HG02678 (cell line): ENCODE measurements at regions not wholly inside any gene's neighbourhood (a gene's known extent, or its start where the extent isn't known, plus 50 kb on each side); places are given as distances from the start of the nearest gene placed in this dataset.
"Not testable (repeated sequence)": the region's sequence is repeated elsewhere in the genome, so short reads cannot be mapped to it uniquely, and the experiment has no call there.

Experiments
- ATAC-seq: cut with Tn5 transposase; IDR thresholded peaks from one replicate; pipeline ENCODE4 v1.9.1; 2021; ENCODE audit warnings: mild to moderate bottlenecking, moderate library complexity; ENCODE audit not compliant: unreplicated experiment

DNA sequence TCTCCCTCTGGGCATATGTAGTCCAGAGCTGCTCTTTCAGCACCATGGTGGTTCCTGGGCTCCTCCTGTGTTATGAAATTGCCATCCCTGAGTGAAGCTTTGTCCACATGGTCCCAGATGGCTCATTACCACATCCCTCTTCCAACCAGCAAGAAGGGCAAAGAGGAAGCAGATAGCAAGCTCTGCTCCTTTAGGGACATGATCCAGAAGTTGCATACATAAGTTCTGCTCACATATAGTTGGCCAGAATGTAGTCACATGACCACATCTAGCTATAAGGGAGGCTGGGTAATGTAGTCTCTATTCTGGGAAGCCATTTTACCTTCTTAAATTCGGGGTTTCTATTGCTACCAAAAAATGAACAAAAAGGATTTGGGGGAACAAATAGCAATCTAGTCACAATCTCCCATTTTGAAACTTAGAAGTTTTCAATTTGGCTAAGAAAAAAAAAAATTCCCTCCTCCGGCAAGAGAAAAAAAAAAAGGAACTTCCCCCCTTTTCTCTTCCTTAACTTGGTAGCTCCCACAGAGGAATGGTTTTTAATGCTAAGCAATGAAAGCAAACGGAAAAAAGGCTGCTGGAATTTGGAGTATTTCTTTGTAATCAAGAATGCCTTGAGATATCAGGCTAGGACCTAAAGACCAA, 88.2 kb upstream of the USP9X start:
- no peak for ATAC-seq

DNA sequence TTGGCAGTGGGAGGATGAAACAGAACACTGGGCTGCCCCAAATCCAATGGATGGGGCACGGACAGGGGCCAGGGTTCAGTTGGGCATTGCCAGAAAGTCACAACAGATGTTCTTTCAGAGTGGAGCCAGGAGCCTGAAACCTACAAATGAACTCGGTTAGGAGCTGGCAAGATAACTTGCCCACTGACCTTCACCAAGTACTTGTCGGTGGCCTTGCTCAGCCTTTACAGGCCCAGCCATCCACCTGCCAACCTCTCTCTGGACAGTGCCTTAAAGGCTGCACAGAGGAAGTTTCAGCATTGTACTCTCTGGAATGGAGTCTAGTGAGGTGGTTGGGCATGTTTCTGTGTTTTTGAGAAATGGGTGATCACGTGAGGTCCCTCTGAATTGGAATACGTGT, 87.1 kb upstream of the USP9X start:
- ATAC-seq, result no peak

DNA sequence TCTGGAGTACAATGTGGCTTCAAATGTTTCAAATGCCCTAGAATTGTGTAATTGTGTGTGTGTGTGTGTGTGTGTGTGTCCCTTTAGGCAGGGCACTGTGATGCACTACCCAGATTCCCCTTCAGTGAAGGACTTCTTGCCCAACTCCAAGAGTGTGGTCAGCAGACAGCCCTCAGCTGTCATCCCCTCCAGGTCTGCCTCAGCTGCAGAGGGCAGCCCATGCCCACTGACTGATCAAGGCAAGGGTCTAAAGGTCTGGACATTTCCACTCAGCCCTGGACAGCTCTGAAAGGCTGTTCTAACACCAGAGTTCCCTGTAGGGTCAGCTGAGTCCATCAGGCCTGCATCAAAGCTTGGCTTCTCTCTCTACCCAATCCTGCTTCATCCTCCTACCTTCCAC, 83.9 kb upstream of the USP9X start:
- no peak for ATAC-seq

DNA sequence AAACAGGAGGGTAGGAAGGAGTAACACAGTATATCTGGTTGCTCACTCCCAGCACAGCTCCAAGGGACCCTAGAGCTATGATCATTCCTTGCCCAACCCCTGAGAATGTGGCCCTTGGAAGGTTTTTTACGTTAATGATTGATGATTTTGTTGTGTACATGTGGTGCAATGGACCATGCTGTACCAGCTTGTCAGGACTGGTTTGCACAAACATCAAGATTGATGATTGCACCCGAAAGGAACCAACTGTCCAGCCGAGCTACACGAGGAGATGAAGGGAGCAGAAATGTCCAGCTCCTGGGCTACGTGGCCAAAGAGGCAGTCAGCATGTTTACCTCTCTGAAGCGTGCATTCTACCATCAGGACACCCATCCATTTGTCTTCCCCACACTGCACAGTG, 83.2 kb upstream of the USP9X start:
- ATAC-seq, result no peak

DNA sequence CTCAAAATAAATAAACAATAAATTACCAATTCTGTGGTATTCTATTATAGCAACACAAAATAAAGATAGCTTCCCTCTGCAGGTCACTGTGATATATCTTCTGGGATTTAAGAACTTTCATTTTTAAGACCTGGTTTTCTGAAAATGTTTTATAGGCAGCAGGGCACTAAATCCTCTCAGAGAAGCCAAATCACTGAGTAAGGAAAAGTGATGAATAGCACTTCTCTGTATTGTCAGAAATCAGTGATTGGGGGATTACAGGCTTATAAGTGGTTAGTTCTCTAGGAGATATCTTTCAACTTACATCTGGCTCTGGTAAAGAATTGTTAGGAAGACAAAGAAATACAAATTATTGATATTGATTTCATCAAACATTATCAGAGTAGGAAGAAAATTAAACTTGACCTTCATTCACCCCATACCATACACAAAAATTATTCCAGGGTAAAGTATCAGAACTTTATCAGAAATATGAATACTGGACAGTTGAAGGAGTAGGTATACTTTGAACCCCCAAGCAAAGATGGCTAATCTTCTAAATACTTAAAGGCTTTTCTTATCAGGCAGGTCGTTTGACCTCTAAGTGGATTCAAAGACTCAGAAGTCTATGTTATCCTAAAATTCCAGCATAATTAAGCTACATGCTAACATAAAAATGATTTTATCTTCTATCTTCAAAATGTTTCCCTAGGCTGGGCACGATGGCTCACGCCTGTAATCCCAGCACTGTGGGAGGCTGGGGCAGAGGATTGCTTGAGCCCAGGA, 81.6 kb upstream of the USP9X start:
- no peak for ATAC-seq

DNA sequence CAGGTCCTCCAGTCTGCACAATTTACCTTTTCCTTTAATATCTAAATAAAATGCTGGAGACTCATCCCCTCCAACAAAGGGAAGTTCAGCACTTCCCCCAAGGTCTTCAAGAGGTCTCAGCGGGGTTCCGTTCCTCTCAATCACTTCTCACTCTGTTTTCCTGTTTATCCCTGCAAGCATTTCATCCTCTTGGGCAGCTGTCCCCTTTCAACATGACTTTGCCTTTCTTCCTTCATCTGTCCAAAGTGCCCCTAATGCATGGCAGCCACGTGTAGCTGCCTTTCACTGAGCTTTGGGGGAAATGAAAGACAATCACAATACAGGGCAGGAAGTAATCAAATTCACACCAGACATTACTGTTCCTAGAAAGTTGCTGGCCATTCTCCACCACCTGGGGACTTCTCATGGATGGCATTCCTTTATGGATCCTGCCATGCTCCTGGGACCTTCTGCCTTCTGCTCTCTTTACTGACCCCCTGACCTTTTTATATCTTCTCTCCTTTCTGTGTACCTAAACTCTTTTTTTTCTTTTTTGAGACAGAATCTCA, 79.7 kb upstream of the USP9X start:
- ATAC-seq, result no peak

DNA sequence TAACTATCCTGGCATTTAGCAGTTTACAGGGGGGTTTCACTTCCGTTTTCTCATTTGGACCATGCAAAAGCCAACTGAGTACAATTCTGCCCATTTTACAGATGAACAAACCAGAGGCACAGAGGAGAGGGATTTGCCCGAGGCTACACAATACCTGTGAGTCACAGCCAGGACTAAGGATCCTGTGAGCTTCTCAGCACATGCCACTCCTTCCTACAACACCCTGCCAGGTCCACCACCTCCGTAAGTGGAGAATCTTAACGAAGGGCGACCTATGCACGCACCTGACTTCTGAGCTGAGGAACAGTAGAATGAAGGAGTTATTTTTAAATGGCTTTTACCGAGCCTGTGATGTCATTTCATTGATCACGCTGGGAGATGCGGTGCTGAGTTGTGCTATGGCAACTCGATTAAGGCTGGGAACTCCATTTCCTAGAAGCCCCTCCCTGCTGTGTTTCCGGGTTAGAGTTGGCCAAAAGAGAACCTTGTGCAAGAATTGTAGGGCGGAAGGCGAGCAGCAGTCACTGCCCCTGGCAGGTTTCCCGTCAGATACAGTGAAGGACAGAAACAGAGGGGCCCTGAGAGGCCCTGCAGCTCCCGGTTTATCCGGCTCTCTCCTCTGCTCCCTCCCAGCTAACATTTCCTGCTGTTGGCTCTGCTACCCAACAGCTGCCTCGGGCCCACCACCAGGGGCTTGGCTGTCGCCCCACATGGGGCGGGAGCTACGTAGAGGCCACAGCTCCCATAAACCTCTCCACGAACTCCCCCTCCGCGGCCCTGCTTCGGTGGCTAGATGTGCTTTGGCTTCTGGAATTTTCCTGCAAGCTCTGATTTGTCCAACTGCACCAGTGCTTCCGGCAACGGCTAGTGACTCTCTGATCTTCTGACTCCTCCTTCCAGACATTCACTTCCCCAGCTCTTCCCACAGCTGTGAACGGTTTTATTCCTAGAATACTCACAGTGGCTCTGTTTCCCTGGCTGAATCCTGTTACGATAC, 75.1 kb upstream of the USP9X start:
- no peak for ATAC-seq

DNA sequence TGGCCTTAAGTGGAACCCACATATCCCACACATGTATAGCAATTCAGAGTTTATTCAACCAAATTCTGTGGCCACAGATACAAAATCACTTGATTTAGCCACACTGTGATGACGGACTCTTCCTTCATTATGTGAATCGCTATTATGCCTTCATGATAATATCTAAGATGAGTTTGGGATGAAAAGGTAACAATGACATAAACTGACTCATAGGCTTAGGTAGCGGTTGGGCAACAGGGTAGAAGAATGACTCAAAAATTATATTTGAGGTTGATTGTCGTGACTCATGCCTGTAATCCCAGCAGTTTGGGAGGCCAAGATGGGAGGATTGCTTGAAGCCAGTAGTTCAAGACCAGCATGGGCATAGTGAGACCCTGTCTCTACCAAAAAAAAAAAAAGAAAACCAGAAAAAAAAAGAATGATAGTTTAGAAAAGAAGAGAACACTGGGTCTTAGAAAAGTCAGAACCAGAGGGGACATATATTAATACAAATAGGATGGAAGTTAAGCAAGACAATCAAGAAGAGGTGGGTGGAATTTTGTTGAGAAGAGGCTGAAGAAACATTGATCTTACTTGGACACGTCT, 70.4 kb upstream of the USP9X start:
- ATAC-seq, result no peak

DNA sequence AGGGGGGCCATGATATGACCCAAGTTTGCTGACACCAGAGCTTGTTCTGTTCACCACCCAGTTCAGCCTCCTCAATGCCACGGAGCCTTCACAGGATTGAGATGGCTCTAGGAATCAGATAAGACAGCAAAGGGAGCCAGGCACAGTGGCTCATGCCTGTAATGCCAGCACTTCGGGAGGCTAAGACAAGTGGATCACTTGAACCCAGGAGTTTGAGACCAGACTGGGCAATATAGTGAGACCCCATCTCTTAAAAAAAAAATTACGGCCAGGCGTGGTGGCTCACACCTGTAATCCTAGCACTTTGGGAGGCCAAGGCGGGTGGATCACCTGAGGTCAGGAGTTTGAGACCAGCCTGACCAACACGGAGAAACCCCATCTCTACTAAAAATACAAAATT, 67.5 kb upstream of the USP9X start:
- ATAC-seq, result not testable (repeated sequence)

DNA sequence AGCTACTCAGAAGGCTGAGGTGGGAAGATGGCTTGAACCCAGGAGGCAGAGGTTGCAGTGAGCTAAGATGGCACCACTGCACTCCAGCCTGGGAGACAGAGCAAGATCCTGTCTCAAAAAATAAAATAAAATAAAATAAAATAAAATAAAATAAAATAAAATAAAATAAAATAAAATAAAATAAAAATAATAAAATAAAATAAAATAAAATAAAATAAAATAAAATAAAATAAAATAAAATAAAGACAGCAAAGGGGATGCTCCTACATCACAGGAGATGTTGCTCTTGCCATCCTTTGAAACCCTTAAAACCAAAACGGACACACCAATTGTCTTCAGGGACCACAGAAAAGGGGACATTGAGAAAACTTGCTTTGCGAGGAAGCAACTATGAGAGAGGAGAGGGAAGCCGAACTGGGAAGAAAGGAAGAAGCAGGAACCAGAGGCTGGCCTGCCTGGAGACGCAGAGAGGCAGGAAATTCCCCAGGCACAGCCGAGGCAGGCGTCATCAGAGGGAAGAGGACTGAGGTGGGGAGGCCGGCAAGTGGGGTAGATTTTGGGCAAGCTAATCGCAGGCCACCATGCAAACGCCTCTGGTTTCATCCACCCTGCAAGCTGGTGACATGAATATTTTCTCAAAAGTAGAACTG, 66.7 kb upstream of the USP9X start:
- not testable (repeated sequence) for ATAC-seq

DNA sequence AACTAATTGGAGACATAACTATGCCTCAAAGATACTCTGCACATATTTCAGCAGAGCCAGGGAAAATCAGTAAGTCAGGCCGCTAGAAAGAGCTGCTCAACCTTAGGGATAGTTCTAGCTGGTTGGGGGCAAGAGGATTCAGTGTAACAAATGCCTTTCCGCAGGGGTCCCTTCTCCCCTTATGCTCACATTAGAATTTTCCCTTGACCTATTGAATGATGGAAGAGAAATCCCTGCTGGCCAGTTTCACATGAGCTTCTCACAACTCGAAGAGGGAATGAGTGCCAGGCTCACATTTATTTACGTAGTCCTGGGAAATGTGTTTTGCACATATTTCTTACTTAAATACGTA, 66.2 kb upstream of the USP9X start:
- ATAC-seq, result no peak

DNA sequence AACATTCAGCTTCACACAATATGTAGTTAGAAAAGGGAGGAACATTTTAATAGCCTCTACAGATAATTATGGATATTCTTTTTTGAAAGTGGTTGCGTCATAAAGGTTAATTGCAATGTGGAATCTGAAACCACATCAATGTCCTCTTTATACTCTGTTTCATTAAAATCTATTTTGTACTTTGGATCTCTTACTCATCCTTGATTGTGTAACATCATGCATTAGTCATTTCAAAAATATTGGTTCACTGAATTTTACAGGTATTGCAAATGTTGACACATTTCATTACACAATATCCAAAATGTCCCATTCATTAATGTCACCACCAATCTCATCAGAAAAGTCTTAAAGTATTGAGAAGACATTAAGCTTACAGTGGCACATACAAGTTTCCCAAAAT, 62.7 kb upstream of the USP9X start:
- ATAC-seq, result no peak

DNA sequence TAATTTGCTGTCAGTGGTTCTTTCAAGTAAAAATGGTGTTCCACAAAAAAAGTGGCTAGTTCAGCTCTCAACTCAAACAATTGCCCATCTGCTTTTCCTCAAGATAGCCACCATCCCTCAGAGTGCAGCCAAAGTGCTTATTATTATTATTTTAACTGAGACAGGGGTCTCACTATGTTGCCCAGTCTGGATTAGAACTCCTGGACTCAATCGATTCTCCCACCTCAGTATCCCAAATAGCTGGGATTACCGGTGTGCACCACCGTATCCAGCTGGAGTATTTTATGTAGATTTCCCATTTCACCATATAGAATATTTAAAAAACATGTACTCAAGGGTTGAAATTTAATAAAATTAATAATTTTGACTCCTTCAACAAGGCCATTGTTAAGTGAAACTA, 62.1 kb upstream of the USP9X start:
- no peak for ATAC-seq

DNA sequence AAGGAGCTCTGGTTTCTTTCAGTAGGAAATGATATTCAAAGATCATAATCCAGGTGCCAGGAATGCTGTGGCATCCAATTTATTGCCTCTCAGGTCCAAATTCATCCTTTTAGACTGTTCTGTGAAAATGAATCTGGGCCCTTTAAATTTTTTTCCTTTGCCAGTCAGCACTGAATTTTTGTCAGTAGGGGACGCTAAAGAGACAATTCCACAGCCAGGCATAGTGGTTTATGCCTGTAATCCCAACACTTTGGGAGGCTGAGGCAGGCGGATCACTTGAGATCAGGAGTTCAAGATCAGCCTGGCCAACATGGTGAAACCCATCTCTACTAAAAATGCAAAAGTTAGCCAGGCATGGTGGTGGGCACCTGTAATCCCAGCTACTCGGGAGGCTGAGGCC, 60.9 kb upstream of the USP9X start:
- ATAC-seq, result not testable (repeated sequence)

DNA sequence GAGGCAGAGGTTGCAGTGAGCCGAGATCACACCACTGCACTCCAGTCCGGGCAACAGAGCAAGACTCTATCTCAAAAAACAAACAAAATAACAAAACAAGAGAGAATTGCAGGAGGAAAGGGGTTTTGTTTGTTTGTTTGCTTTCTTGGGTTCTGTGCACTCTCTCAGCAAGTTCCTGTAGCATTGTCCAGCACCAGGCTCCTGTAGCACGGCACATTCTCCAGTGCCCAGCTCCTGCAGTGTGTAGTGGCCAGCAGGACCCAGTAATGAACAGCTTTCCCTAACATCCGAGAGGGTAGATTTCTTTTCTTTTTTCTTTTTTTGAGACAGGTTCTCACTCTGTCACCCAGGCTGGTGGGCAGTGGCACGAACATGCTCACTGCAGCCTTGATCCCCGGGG, 60.5 kb upstream of the USP9X start:
- no peak for ATAC-seq

DNA sequence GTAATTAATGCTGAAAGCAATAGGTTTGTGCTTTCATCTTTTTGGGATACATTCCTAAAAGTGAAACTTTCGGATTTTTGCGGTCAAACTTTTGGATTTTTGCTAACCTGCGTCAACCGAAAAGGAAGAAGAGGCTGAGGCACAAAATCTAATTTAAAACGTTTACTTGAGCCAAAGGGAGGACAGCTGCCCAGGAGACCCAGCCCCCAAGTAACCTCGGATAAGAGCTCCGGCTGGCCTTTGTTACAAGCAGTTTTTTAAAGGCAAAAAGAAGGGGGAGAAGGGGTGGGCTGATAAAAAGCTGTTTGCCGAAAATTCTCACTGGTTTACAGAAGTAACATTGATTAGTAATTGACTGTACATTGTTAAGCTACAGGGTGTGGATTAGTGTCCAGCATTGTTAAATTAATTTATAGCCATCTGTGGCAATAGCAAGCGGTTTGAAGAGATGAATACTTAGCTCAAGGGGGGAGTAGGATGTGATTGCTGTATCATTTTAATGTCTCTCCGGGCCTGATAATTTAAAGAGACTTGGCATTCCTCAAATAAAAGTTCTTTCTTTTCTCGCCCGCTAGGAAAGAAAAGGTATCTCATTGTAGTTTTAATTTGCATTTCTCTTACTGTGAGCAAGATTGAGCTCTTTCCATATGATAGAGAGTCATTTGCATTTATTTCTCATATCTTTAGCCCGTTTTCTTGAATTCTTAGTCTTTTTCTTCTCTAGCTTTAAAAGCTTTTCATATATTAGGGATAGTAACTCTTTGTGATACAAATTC, 59.1 kb upstream of the USP9X start:
- ATAC-seq, result no peak

DNA sequence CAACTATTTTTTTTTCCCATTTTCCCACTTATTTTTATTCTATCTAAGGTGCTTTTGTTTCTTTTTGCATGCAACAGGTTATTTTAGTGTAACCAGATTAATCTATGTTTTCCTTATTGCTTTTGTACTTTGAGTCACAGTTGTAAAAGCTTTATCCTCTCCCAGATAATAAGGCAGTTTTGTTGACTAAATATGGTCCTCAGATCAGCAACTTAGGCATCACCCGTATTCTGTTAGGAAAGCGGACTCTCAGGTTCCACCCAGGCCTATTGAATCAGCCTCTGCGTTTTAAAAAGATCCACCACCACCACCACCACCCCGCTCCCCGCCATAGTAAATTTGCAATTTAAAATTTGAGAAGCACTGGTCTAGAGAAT, 58.6 kb upstream of the USP9X start:
- ATAC-seq, result no peak

DNA sequence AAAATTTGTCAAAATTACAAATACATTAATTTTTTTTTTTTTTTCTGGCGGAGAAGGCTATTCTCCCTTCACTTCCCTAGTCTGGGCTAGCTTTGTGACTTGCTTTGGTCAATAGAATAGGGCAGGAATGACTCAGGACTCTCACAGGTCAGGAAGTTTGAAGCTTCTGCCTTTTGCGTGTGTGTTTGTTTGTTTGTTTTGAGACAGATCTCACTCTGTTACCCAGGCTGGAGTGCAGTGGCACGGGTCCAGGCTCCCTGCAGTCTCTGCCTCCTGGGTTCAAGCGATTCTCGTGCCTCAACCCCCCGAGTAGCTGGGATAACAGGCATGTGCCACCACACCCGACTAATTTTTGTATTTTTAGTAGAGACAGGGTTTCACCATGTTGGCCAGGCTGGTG, 55.9 kb upstream of the USP9X start:
- no peak for ATAC-seq

DNA sequence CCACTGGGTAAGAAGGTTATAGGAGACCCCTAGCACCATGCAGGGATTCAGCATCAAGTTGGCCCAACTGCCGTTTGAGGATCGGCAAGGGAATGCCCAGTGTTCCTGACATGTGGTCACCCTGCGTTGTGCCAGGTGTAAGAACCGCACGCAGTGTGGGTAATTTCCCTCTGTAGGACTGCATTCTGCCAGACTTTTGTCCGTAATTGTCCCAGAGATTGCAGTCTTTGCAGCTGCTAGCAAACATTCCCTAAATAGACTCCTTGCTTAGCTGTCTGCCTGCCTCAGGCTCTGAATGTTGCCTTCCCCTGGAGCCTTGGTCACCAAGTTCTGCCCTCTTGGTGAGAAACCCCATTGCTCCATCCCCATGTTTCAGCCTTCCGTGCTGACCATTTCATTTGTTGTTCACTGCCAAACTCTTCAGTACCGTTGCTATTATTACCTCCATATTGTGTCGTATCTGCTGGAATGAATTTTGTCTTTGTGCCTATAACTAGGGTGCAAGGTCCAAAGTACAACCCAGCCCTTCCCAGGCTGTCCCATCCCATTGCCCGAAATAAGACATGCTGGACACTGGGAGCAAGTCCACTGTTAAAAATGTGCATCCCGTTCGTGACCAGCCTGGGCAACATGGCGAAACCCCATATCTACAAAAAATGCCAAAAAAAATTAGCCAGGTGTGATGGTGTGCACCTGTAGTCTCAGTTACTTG, 53.8 kb upstream of the USP9X start:
- ATAC-seq, result no peak
